GM18505 (cell line): ENCODE measurements at regions not wholly inside any gene's neighbourhood (a gene's known extent, or its start where the extent isn't known, plus 50 kb on each side); places are given as distances from the start of the nearest gene placed in this dataset.

Experiments used
- ATAC-seq: cut with Tn5 transposase; IDR thresholded peaks from one replicate; pipeline ENCODE4 v1.9.1; 2021; ENCODE audit not compliant: unreplicated experiment
- POLR2A ChIP-seq: IDR thresholded peaks from 4 replicates; pipeline ENCODE4 v1.6.1; 2011; ENCODE audit warnings: borderline replicate concordance; ENCODE audit not compliant: insufficient read depth, insufficient read length; ENCODE audit errors: extremely low read depth

- no peak for ATAC-seq
- no peak for TF ChIP-seq POLR2A
These were observed 174.3 kb downstream of the UTP18 start for GRCh38 chr17:51434434-51435170.

GRCh38 chr17:51435171-51435552 is 174.8 kb downstream of the UTP18 start:
- TF ChIP-seq POLR2A = no peak
- no peak for ATAC-seq

GRCh38 chr17:51435641-51436091 is 175.3 kb downstream of the UTP18 start:
- no peak for ATAC-seq
- TF ChIP-seq POLR2A = no peak

- no peak for TF ChIP-seq POLR2A
- ATAC-seq = no peak
These were observed 179.3 kb downstream of the UTP18 start for GRCh38 chr17:51439395-51440229.

GRCh38 chr17:51441431-51441830 is 181.1 kb downstream of the UTP18 start:
- no peak for TF ChIP-seq POLR2A
- no peak for ATAC-seq

- no peak for TF ChIP-seq POLR2A
- ATAC-seq = no peak
These were observed 181.9 kb downstream of the UTP18 start for GRCh38 chr17:51442088-51442865.

GRCh38 chr17:51443646-51444045 is 183.3 kb downstream of the UTP18 start:
- no peak for ATAC-seq
- no peak for TF ChIP-seq POLR2A

GRCh38 chr17:51445946-51446345 is 185.6 kb downstream of the UTP18 start:
- ATAC-seq = no peak
- no peak for TF ChIP-seq POLR2A

GRCh38 chr17:51454456-51454978 is 194.2 kb downstream of the UTP18 start:
- ATAC-seq = no peak
- no peak for TF ChIP-seq POLR2A

GRCh38 chr17:51455211-51455610 is 194.9 kb downstream of the UTP18 start:
- no peak for TF ChIP-seq POLR2A
- no peak for ATAC-seq

GRCh38 chr17:51455931-51456330 is 195.6 kb downstream of the UTP18 start:
- no peak for TF ChIP-seq POLR2A
- ATAC-seq = no peak

GRCh38 chr17:51456942-51457341 is 196.6 kb downstream of the UTP18 start:
- no peak for ATAC-seq
- TF ChIP-seq POLR2A = no peak

GRCh38 chr17:51461578-51462004 is 201.2 kb downstream of the UTP18 start:
- TF ChIP-seq POLR2A = no peak
- peak; percentile 69 for ATAC-seq
